Fibroblast of lung (primary cell): ENCODE measurements at regions not wholly inside any gene's neighbourhood (a gene's known extent, or its start where the extent isn't known, plus 50 kb on each side); places are given as distances from the start of the nearest gene placed in this dataset.

Source experiments
- DNase-seq, 2 donors: peaks; one replicate each; pipeline versions ENCODE4 v3.0.0 to v3.0.0-alpha.2; 2010; ENCODE audit warnings: low read depth in 2 of 2
- H2AFZ ChIP-seq: 2 replicates; pipeline ENCODE4 v1.5.1; 2012; ENCODE audit warnings: low read length, control low read depth, inconsistent platforms
- H3K27ac ChIP-seq: 2 replicates; pipeline ENCODE4 v1.5.1; 2011; ENCODE audit warnings: low read length, control low read depth; ENCODE audit not compliant: insufficient read depth
- H3K27me3 ChIP-seq: 2 replicates; pipeline ENCODE4 v1.5.1; 2011; ENCODE audit warnings: mild to moderate bottlenecking, low read length; ENCODE audit not compliant: control insufficient read depth, insufficient read depth
- H3K36me3 ChIP-seq: 2 replicates; pipeline ENCODE4 v1.5.1; 2011; ENCODE audit warnings: low read length; ENCODE audit not compliant: control insufficient read depth, insufficient read depth
- H3K4me1 ChIP-seq: 2 replicates; pipeline ENCODE4 v1.5.1; 2011; ENCODE audit warnings: low read length; ENCODE audit not compliant: control insufficient read depth, insufficient read depth; ENCODE audit errors: extremely low read depth
- H3K4me2 ChIP-seq: 2 replicates; pipeline ENCODE4 v1.5.1; 2011; ENCODE audit warnings: low read length, control low read depth; ENCODE audit not compliant: insufficient read depth; ENCODE audit errors: extremely low read depth
- H3K4me3 ChIP-seq, 4 experiments: fragments of 200-600 bp in 1 of 4; sonication (generic) in 1 of 4; replicated peaks in 1 of 4; 2 replicates each; pipeline ENCODE4 v1.5.1; 2011 to 2016; ENCODE audit warnings: low read length in 4 of 4, low read depth in 3 of 4, mild to moderate bottlenecking in 3 of 4, control low read depth in 2 of 4, inconsistent platforms in 1 of 4, mixed read lengths in 1 of 4; ENCODE audit not compliant: insufficient read depth in 1 of 4; ENCODE audit errors: control extremely low read depth in 1 of 4
- H3K79me2 ChIP-seq: 2 replicates; pipeline ENCODE4 v1.5.1; 2012; ENCODE audit warnings: mild to moderate bottlenecking, low read length, inconsistent platforms; ENCODE audit not compliant: control insufficient read depth, insufficient read depth
- H3K9ac ChIP-seq: 2 replicates; pipeline ENCODE4 v1.5.1; 2011; ENCODE audit warnings: mild to moderate bottlenecking, low read length, control low read depth; ENCODE audit not compliant: insufficient read depth
- H3K9me3 ChIP-seq: 2 replicates; pipeline ENCODE4 v1.5.1; 2012; ENCODE audit warnings: low read depth, low read length; ENCODE audit not compliant: control insufficient read depth, insufficient read depth
- H4K20me1 ChIP-seq: 2 replicates; pipeline ENCODE4 v1.5.1; 2011; ENCODE audit warnings: low read length; ENCODE audit not compliant: control insufficient read depth, insufficient read depth; ENCODE audit errors: extremely low read depth
- EZH2 ChIP-seq: IDR thresholded peaks from 2 replicates; pipeline ENCODE4 v1.5.1; 2012; ENCODE audit warnings: low read length, control low read depth, mild to moderate bottlenecking; ENCODE audit errors: missing control alignments
- TF ChIP-seq, protein P1 (sequence below), 2 donors: IDR thresholded peaks in 1 of 2; conservative IDR thresholded peaks in 1 of 2; 1 replicate in 1 of 2; 2 replicates in 1 of 2; pipeline ENCODE4 v1.5.1; 2011 to 2012; ENCODE audit warnings: low read length in 2 of 2, control low read depth in 1 of 2, inconsistent platforms in 1 of 2, low read depth in 1 of 2, mild to moderate bottlenecking in 1 of 2

DNA sequence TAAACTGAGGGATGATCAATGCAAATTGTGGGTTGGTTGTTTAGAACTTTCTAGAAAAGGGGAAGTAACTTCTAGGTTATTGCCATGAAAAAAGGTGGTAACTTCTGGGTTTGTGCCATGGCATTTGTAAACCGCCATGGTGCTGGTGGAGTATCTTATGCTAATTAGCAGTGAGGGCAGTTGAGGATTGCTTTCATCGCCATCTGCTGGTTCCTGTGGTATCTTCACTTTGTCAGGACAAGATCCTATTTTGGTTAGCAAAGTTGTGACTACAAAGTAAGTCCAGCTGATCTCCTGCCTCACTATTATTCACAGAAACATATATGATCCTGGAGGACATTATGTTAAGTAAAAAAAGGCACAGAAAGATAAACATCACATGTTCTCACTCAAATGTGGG lies 1332.3 kb downstream of the CDH11 start:
- no peaks in the 10 kb centered on the region for H3K27me3 ChIP-seq
- no peaks in the 10 kb centered on the region for H3K36me3 ChIP-seq
- TF ChIP-seq, protein P1, sequence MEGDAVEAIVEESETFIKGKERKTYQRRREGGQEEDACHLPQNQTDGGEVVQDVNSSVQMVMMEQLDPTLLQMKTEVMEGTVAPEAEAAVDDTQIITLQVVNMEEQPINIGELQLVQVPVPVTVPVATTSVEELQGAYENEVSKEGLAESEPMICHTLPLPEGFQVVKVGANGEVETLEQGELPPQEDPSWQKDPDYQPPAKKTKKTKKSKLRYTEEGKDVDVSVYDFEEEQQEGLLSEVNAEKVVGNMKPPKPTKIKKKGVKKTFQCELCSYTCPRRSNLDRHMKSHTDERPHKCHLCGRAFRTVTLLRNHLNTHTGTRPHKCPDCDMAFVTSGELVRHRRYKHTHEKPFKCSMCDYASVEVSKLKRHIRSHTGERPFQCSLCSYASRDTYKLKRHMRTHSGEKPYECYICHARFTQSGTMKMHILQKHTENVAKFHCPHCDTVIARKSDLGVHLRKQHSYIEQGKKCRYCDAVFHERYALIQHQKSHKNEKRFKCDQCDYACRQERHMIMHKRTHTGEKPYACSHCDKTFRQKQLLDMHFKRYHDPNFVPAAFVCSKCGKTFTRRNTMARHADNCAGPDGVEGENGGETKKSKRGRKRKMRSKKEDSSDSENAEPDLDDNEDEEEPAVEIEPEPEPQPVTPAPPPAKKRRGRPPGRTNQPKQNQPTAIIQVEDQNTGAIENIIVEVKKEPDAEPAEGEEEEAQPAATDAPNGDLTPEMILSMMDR (conservative IDR thresholded peaks at IDR 0.05 in 1 of 2, IDR thresholded peaks at IDR 0.05 in 1 of 2; ENCODE audit: low read depth in 1 of 2, low read length in 2 of 2) = no peak
- no peak for TF ChIP-seq EZH2

DNA sequence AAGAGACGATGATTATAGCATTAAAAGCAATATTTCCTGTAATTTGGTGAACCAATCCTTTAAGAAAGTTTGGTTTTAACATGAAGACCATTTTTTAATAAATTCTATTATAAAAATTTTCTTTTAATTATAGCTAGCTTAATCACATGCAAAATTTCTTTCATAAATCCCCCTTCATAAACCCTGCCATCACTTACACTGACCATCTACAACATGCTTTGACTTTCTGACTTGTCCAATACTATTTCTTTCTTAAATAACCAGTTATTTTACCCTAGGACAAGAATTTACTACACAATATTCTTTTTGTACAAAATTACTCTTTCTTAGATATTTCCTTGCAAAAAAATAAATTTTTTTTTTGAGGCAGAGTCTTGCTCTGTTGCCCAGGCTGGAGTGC lies 1334.8 kb downstream of the CDH11 start:
- no peak overlapping the region for H2AFZ ChIP-seq
- H3K27ac ChIP-seq = no peak overlapping the region
- no peak overlapping the region for H3K4me2 ChIP-seq
- no peaks in the 10 kb centered on the region for H3K36me3 ChIP-seq
- peak; percentile 1 for DNase-seq
- H3K9ac ChIP-seq = no peak overlapping the region
- H3K27me3 ChIP-seq = no peaks in the 10 kb centered on the region
- H3K79me2 ChIP-seq = no peaks in the 10 kb centered on the region
- no peak for TF ChIP-seq EZH2
- TF ChIP-seq, protein P1 (conservative IDR thresholded peaks at IDR 0.05 in 1 of 2, IDR thresholded peaks at IDR 0.05 in 1 of 2; ENCODE audit: low read depth in 1 of 2, low read length in 2 of 2) = no peak
- H3K4me1 ChIP-seq = no peaks in the 10 kb centered on the region
- no peaks in the 10 kb centered on the region for H4K20me1 ChIP-seq
- H3K9me3 ChIP-seq = no peaks in the 10 kb centered on the region
- H3K4me3 ChIP-seq = no peak overlapping the region

More for the DNA sequence above, 1332.3 kb downstream of the CDH11 start:
- DNase-seq = no peak
- H3K4me1 ChIP-seq = no peaks in the 10 kb centered on the region
- no peak overlapping the region for H2AFZ ChIP-seq
- no peaks in the 10 kb centered on the region for H3K79me2 ChIP-seq
- H3K27ac ChIP-seq = no peak overlapping the region
- H3K9me3 ChIP-seq = no peaks in the 10 kb centered on the region
- no peak overlapping the region for H3K9ac ChIP-seq
- no peak overlapping the region for H3K4me2 ChIP-seq
- no peaks in the 10 kb centered on the region for H4K20me1 ChIP-seq
- H3K4me3 ChIP-seq = no peak overlapping the region

DNA sequence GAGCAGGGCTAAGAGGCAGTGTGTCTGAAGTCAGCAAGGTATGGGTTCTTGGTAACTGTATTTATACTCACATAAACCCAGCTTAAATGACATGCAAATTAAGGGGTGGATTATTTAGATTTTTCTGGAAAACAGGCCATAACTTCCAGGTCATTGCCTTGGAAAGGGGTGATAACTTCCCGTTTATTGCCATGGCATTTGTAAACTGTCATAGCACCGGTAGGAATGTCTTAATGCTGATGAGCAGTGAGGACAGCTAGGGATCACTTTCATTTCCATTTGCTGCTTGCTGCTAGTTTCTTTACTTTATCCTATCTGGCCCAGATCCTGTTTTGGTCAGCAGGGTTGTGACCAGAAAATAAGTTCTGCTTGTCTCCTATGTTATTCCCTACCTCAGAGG lies 1336.7 kb downstream of the CDH11 start:
- Histone ChIP-seq H2AFZ (no peak overlapping the region), H3K4me1 (no peaks in the 10 kb centered on the region)
- no peak for TF ChIP-seq EZH2
- TF ChIP-seq, protein P1 (conservative IDR thresholded peaks at IDR 0.05 in 1 of 2, IDR thresholded peaks at IDR 0.05 in 1 of 2; ENCODE audit: low read depth in 1 of 2, low read length in 2 of 2) = no peak

More for the DNA sequence above, 1336.7 kb downstream of the CDH11 start:
- DNase-seq = no peak
- Histone ChIP-seq H3K4me3 (no peak overlapping the region), H3K9ac (no peak overlapping the region), H4K20me1 (no peaks in the 10 kb centered on the region), H3K79me2 (no peaks in the 10 kb centered on the region), H3K36me3 (no peaks in the 10 kb centered on the region), H3K27ac (no peak overlapping the region), H3K4me2 (no peak overlapping the region), H3K9me3 (no peaks in the 10 kb centered on the region), H3K27me3 (no peaks in the 10 kb centered on the region)
